Stomach (tissue), 4 donors: ENCODE measurements at regions not wholly inside any gene's neighbourhood (a gene's known extent, or its start where the extent isn't known, plus 50 kb on each side); places are given as distances from the start of the nearest gene placed in this dataset.

Source experiments
- CTCF ChIP-seq, 7 experiments: fragments of 450-650 bp in 4 of 7; fragments of 200-600 bp in 3 of 7; sonication (generic) in 3 of 7; IDR thresholded peaks; one replicate each; pipeline ENCODE4 v1.5.1; 2016 to 2019; ENCODE audit warnings: antibody characterized with exemption in 7 of 7, control low read depth in 2 of 7, mild to moderate bottlenecking in 1 of 7
- EP300 ChIP-seq: sonication (generic); formaldehyde crosslinking; IDR thresholded peaks from one replicate; pipeline ENCODE4 v1.6.1; 2017; ENCODE audit warnings: antibody characterized with exemption
- POLR2A ChIP-seq, 4 donors: fragments of 450-650 bp; IDR thresholded peaks; one replicate each; pipeline ENCODE4 v1.6.1; 2016; ENCODE audit warnings: antibody characterized with exemption in 4 of 4, control low read depth in 2 of 4, mild to moderate bottlenecking in 1 of 4, moderate library complexity in 1 of 4
- POLR2AphosphoS5 ChIP-seq, 3 donors: sonication (generic); formaldehyde crosslinking; IDR thresholded peaks; one replicate each; pipeline ENCODE4 v1.6.1; 2016; ENCODE audit warnings: antibody characterized with exemption in 3 of 3

- TF ChIP-seq CTCF (IDR thresholded peaks at IDR 0.05) (no peak), EP300 (no peak), POLR2A (IDR thresholded peaks at IDR 0.05) (no peak), POLR2AphosphoS5 (IDR thresholded peaks at IDR 0.05) (no peak)
These were observed 251.2 kb upstream of the SPRY2 start for GRCh38 chr13:80591976-80592740.
